HG02943 (cell line): ENCODE measurements at regions not wholly inside any gene's neighbourhood (a gene's known extent, or its start where the extent isn't known, plus 50 kb on each side); places are given as distances from the start of the nearest gene placed in this dataset.

Experiments
- ATAC-seq: cut with Tn5 transposase; IDR thresholded peaks from one replicate; pipeline ENCODE4 v1.9.1; 2021; ENCODE audit warnings: mild to moderate bottlenecking, low read depth, moderate library complexity; ENCODE audit not compliant: unreplicated experiment

GRCh38 chr1:83741770-83742169 lies 257.2 kb downstream of the TTLL7 start:
- ATAC-seq: no peak

- no peak for ATAC-seq
Observed at GRCh38 chr1:83741348-83741747, 257.6 kb downstream of the TTLL7 start.

GRCh38 chr1:83735526-83735925 lies 263.4 kb downstream of the TTLL7 start:
- no peak for ATAC-seq

GRCh38 chr1:83734420-83734819 lies 264.5 kb downstream of the TTLL7 start:
- no peak for ATAC-seq

GRCh38 chr1:83725735-83726360 lies 273.1 kb downstream of the TTLL7 start:
- ATAC-seq: no peak

GRCh38 chr1:83718338-83718737 lies 280.6 kb downstream of the TTLL7 start:
- ATAC-seq: no peak

- no peak for ATAC-seq
Observed at GRCh38 chr1:83717785-83718184, 281.1 kb downstream of the TTLL7 start.

GRCh38 chr1:83716641-83717040 lies 282.3 kb downstream of the TTLL7 start:
- no peak for ATAC-seq

- no peak for ATAC-seq
Observed at GRCh38 chr1:83715550-83715949, 283.4 kb downstream of the TTLL7 start.

- no peak for ATAC-seq
Observed at GRCh38 chr1:83709662-83710061, 289.3 kb downstream of the TTLL7 start.

- ATAC-seq: no peak
Observed at GRCh38 chr1:83706354-83706938, 292.5 kb downstream of the TTLL7 start.

- no peak for ATAC-seq
Observed at GRCh38 chr1:83705091-83705490, 293.8 kb downstream of the TTLL7 start.

- ATAC-seq: no peak
Observed at GRCh38 chr1:83704350-83704749, 294.6 kb downstream of the TTLL7 start.

GRCh38 chr1:83702356-83702755 lies 296.6 kb downstream of the TTLL7 start:
- ATAC-seq: no peak

- ATAC-seq: no peak
Observed at GRCh38 chr1:83701355-83701754, 297.6 kb downstream of the TTLL7 start.

GRCh38 chr1:83698644-83699043 lies 300.3 kb downstream of the TTLL7 start:
- ATAC-seq: no peak

- ATAC-seq: no peak
Observed at GRCh38 chr1:83697961-83698360, 301.0 kb downstream of the TTLL7 start.

GRCh38 chr1:83697220-83697619 lies 301.7 kb downstream of the TTLL7 start:
- no peak for ATAC-seq

- ATAC-seq: no peak
Observed at GRCh38 chr1:83694449-83694848, 304.5 kb downstream of the TTLL7 start.

GRCh38 chr1:83693427-83694126 lies 305.4 kb downstream of the TTLL7 start:
- ATAC-seq: no peak

- peak; percentile 66 for ATAC-seq
Observed at GRCh38 chr1:83692524-83693381, 306.2 kb downstream of the TTLL7 start.
